Trophoblast cell (in vitro differentiated cells and primary cell): ENCODE measurements at regions not wholly inside any gene's neighbourhood (a gene's known extent, or its start where the extent isn't known, plus 50 kb on each side); places are given as distances from the start of the nearest gene placed in this dataset.
"Not testable (repeated sequence)": the region's sequence is repeated elsewhere in the genome, so short reads cannot be mapped to it uniquely, and the experiment has no call there.

Source experiments
- DNase-seq, 2 donors: peaks; one replicate each; pipeline ENCODE4 v3.0.0-alpha.2; 2016
- H2AFZ ChIP-seq: 2 replicates; pipeline ENCODE4 v1.6.1; 2013; ENCODE audit warnings: low read length, moderate library complexity, mild to moderate bottlenecking; ENCODE audit not compliant: insufficient read depth, poor library complexity
- H2AK5ac ChIP-seq: 2 replicates; pipeline ENCODE4 v1.6.1; 2013; ENCODE audit warnings: mild to moderate bottlenecking, low read length
- H2BK120ac ChIP-seq: 2 replicates; pipeline ENCODE4 v1.6.1; 2013; ENCODE audit warnings: low read length, mild to moderate bottlenecking, moderate library complexity; ENCODE audit not compliant: insufficient read depth, poor library complexity
- H2BK12ac ChIP-seq: 2 replicates; pipeline ENCODE4 v1.6.1; 2013; ENCODE audit warnings: mild to moderate bottlenecking, low read length, moderate library complexity
- H2BK5ac ChIP-seq: 2 replicates; pipeline ENCODE4 v1.6.1; 2013; ENCODE audit warnings: low read length, low read depth, moderate library complexity, mild to moderate bottlenecking; ENCODE audit not compliant: poor library complexity
- H3K14ac ChIP-seq: 2 replicates; pipeline ENCODE4 v1.6.1; 2013; ENCODE audit warnings: mild to moderate bottlenecking, low read length
- H3K18ac ChIP-seq: 2 replicates; pipeline ENCODE4 v1.6.1; 2013; ENCODE audit warnings: mild to moderate bottlenecking, low read length
- H3K23ac ChIP-seq: 2 replicates; pipeline ENCODE4 v1.6.1; 2013; ENCODE audit warnings: low read length
- H3K27ac ChIP-seq: 2 replicates; pipeline ENCODE4 v1.5.1; 2013; ENCODE audit warnings: low read depth, mild to moderate bottlenecking, inconsistent platforms, low read length, moderate library complexity
- H3K27me3 ChIP-seq: 2 replicates; pipeline ENCODE4 v1.6.1; 2013; ENCODE audit warnings: inconsistent platforms, mild to moderate bottlenecking, low read length, moderate library complexity; ENCODE audit not compliant: insufficient read depth
- H3K36me3 ChIP-seq, 2 experiments: 1 replicate in 1 of 2; 2 replicates in 1 of 2; pipeline ENCODE4 v1.6.1; 2013; ENCODE audit warnings: low read length in 2 of 2, mild to moderate bottlenecking in 2 of 2, moderate library complexity in 1 of 2; ENCODE audit not compliant: insufficient read depth in 2 of 2, control insufficient read depth in 1 of 2
- H3K4ac ChIP-seq: 2 replicates; pipeline ENCODE4 v1.6.1; 2013; ENCODE audit warnings: low read depth, mild to moderate bottlenecking, low read length, moderate library complexity
- H3K4me1 ChIP-seq, 2 experiments: 1 replicate in 1 of 2; 2 replicates in 1 of 2; pipeline ENCODE4 v1.6.1; 2013; ENCODE audit warnings: low read length in 2 of 2, mild to moderate bottlenecking in 2 of 2, moderate library complexity in 1 of 2; ENCODE audit not compliant: insufficient read depth in 2 of 2, control insufficient read depth in 1 of 2
- H3K4me2 ChIP-seq: 2 replicates; pipeline ENCODE4 v1.6.1; 2013; ENCODE audit warnings: inconsistent platforms, mild to moderate bottlenecking, low read length, moderate library complexity
- H3K4me3 ChIP-seq: 2 replicates; pipeline ENCODE4 v1.5.1; 2013; ENCODE audit warnings: mild to moderate bottlenecking, low read depth, low read length, inconsistent platforms
- H3K79me1 ChIP-seq: one replicate; pipeline ENCODE4 v1.6.1; 2013; ENCODE audit warnings: low read length
- H3K79me2 ChIP-seq: 2 replicates; pipeline ENCODE4 v1.6.1; 2013; ENCODE audit warnings: low read length, mild to moderate bottlenecking; ENCODE audit not compliant: control insufficient read depth, insufficient read depth, poor library complexity
- H3K9ac ChIP-seq: 2 replicates; pipeline ENCODE4 v1.6.1; 2013; ENCODE audit warnings: mild to moderate bottlenecking, low read length
- H3K9me3 ChIP-seq: 2 replicates; pipeline ENCODE4 v1.6.1; 2013; ENCODE audit warnings: low read depth, mild to moderate bottlenecking, control low read depth, inconsistent platforms, low read length; ENCODE audit not compliant: insufficient read depth
- H4K12ac ChIP-seq: 2 replicates; pipeline ENCODE4 v1.6.1; 2013; ENCODE audit warnings: low read depth, mild to moderate bottlenecking, low read length, moderate library complexity
- H4K8ac ChIP-seq: 2 replicates; pipeline ENCODE4 v1.6.1; 2013; ENCODE audit warnings: low read depth, mild to moderate bottlenecking, low read length, moderate library complexity
- H4K91ac ChIP-seq: one replicate; pipeline ENCODE4 v1.6.1; 2013; ENCODE audit warnings: low read depth, mild to moderate bottlenecking, low read length, moderate library complexity
- WGBS: extraction: QIAGEN DNeasy Blood & Tissue Kit; methylation state at CpG from one replicate; pipeline ENCODE4 v1.1.7; 2013; ENCODE audit warnings: missing lambda C conversion rate; ENCODE audit not compliant: insufficient read length, insufficient coverage; ENCODE audit errors: extremely low coverage; 5-methylcytosine and 5-hydroxymethylcytosine counted together

- no peak overlapping the region for H4K12ac ChIP-seq
- WGBS, result no CpG with 5 or more reads among the region's 8 CpGs
- no peak overlapping the region for H3K27ac ChIP-seq
Observed at GRCh38 chr11:69950120-69950519, 128.0 kb upstream of the ANO1 start.

GRCh38 chr11:69950621-69951020 lies 127.5 kb upstream of the ANO1 start:
- no CpG with 5 or more reads among the region's 6 CpGs for WGBS
- Histone ChIP-seq H3K9ac (no peak overlapping the region), H3K23ac (no peak overlapping the region), H4K12ac (no peak overlapping the region), H3K9me3 (peaks cover 4% of the 10 kb centered on the region), H3K18ac (no peak overlapping the region), H3K27ac (no peak overlapping the region), H2AFZ (no peak overlapping the region), H3K79me1 (no peaks in the 10 kb centered on the region), H3K36me3 (no peaks in the 10 kb centered on the region), H3K4me2 (no peak overlapping the region), H3K27me3 (no peaks in the 10 kb centered on the region), H2BK5ac (no peak overlapping the region), H3K79me2 (no peaks in the 10 kb centered on the region), H3K4ac (no peak overlapping the region), H2AK5ac (no peak overlapping the region), H2BK120ac (no peak overlapping the region), H4K8ac (no peak overlapping the region), H3K4me1 (peaks cover 0 to 3% of the 10 kb centered on the region in 2 experiments), H3K4me3 (no peak overlapping the region), H2BK12ac (no peak overlapping the region), H3K14ac (no peak overlapping the region), H4K91ac (no peak overlapping the region)
- no peak for DNase-seq

More at GRCh38 chr11:69950120-69950519, 128.0 kb upstream of the ANO1 start:
- Histone ChIP-seq H3K4me2 (no peak overlapping the region), H3K79me2 (no peaks in the 10 kb centered on the region), H2AFZ (no peak overlapping the region), H2BK5ac (no peak overlapping the region), H3K79me1 (no peaks in the 10 kb centered on the region), H3K9me3 (peaks cover 4% of the 10 kb centered on the region), H2BK12ac (no peak overlapping the region), H3K18ac (no peak overlapping the region), H3K9ac (no peak overlapping the region), H3K23ac (no peak overlapping the region), H2BK120ac (no peak overlapping the region), H3K14ac (no peak overlapping the region), H4K91ac (no peak overlapping the region), H2AK5ac (no peak overlapping the region), H3K4me3 (no peak overlapping the region), H3K36me3 (no peaks in the 10 kb centered on the region), H3K4ac (no peak overlapping the region), H3K4me1 (peaks cover 0 to 3% of the 10 kb centered on the region in 2 experiments), H4K8ac (no peak overlapping the region), H3K27me3 (no peaks in the 10 kb centered on the region)
- peak in 1 of 2 donors; percentile 56 for DNase-seq

- Histone ChIP-seq H3K18ac (no peak overlapping the region), H3K9me3 (peaks cover 2% of the 10 kb centered on the region), H2BK120ac (no peak overlapping the region), H3K36me3 (no peaks in the 10 kb centered on the region), H4K8ac (no peak overlapping the region), H3K9ac (no peak overlapping the region), H3K27me3 (no peaks in the 10 kb centered on the region), H4K91ac (no peak overlapping the region), H3K79me2 (no peaks in the 10 kb centered on the region), H3K4me3 (no peak overlapping the region), H3K4ac (no peak overlapping the region), H4K12ac (no peak overlapping the region), H3K23ac (no peak overlapping the region), H3K79me1 (no peaks in the 10 kb centered on the region), H2BK12ac (no peak overlapping the region), H3K27ac (no peak overlapping the region), H2BK5ac (no peak overlapping the region), H2AK5ac (no peak overlapping the region), H2AFZ (no peak overlapping the region), H3K4me2 (no peak overlapping the region), H3K14ac (no peak overlapping the region), H3K4me1 (peaks cover 0 to 3% of the 10 kb centered on the region in 2 experiments)
- DNase-seq, result no peak
- no CpG with 5 or more reads among the region's 8 CpGs for WGBS
Observed at GRCh38 chr11:69951821-69952220, 126.3 kb upstream of the ANO1 start.

- not testable (repeated sequence) for H3K9ac ChIP-seq, H3K14ac ChIP-seq, H3K4me2 ChIP-seq, H3K9me3 ChIP-seq, H3K36me3 ChIP-seq, H4K8ac ChIP-seq, H2BK120ac ChIP-seq, H3K27me3 ChIP-seq, H3K23ac ChIP-seq, H4K91ac ChIP-seq, H3K79me1 ChIP-seq, H3K27ac ChIP-seq, H2BK5ac ChIP-seq, H3K4ac ChIP-seq, DNase-seq, H2BK12ac ChIP-seq, H3K4me1 ChIP-seq, H2AFZ ChIP-seq, H3K4me3 ChIP-seq, H4K12ac ChIP-seq, H3K18ac ChIP-seq, H3K79me2 ChIP-seq, H2AK5ac ChIP-seq
- WGBS, result no CpG with 5 or more reads among the region's 18 CpGs
Observed at GRCh38 chr11:69952229-69952975, 125.7 kb upstream of the ANO1 start.
